ENCODE measurements at regions not wholly inside any gene's neighbourhood (a gene's known extent, or its start where the extent isn't known, plus 50 kb on each side); places are given as distances from the start of the nearest gene placed in this dataset.

DNA sequence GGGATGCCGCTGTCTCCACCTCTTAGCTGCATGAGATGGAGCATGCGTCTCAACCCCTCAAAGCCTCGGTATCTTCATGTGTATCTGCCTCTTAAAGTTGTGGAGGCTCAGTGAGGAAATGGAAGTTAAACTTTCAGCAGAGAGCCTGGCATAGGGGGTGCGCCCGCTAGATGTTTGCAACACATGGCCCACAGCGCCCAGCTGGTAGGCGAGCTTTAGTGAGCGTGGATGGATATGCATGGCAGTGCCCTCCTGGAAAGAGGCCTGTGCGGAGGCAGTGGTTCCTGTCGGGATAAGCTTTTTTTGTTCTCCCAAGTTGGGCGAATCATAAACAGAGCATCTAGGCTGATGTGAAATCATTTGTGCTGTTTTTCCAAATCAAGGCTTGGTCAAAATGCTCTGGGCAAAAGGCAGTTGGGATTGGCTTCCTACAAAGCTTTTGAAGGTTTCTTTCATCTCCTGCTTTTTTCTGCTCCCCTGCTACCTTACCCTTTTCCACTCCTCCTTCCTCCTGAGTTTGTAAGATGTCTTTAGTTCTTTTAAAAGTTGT, 272.4 kb upstream of the TPM1 start:
- H3K27me3 Mint-ChIP-seq = no peaks in the 10 kb centered on the region
- H3K27ac Mint-ChIP-seq = no peak overlapping the region
- H3K36me3 Mint-ChIP-seq = no peaks in the 10 kb centered on the region
- POLR2A ChIA-PET = no interaction called here
- H3K4me1 Mint-ChIP-seq (ENCODE audit: low read depth) = no peaks in the 10 kb centered on the region
- intact Hi-C loops (cut with micrococcal nuclease) = no loop called here
- no peaks in the 10 kb centered on the region for H3K9me3 Mint-ChIP-seq
- H3K4me3 Mint-ChIP-seq = no peak overlapping the region
- CTCF ChIA-PET = no interaction called here
- no peak for DNase-seq

DNA sequence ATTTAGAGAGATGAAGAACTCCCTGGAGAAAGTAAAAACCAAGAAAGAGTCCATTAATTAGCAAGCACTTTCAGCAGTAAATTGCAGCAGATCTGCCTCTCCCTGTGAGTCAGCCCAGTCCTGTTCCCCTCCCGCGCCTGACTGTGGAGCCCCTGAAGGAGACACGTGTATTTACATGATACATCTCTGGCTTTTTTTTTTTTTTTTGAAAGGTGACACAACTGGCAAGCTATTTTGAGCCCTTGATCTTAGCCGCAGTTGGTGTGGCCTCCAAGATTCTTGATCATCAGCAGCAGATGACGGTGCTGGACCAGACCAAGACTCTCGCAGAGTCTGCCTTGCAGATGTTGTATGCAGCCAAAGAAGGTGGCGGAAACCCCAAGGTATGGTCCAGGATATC, 271.8 kb upstream of the TPM1 start:
- H3K27ac Mint-ChIP-seq = no peak overlapping the region
- intact Hi-C loops (cut with micrococcal nuclease) = no loop called here
- H3K4me1 Mint-ChIP-seq (ENCODE audit: low read depth) = no peaks in the 10 kb centered on the region
- H3K4me3 Mint-ChIP-seq = no peak overlapping the region
- ChIA-PET CTCF (no interaction called here), POLR2A (no interaction called here)
- no peaks in the 10 kb centered on the region for H3K9me3 Mint-ChIP-seq
- H3K27me3 Mint-ChIP-seq = no peaks in the 10 kb centered on the region
- H3K36me3 Mint-ChIP-seq = no peaks in the 10 kb centered on the region
- DNase-seq = no peak

DNA sequence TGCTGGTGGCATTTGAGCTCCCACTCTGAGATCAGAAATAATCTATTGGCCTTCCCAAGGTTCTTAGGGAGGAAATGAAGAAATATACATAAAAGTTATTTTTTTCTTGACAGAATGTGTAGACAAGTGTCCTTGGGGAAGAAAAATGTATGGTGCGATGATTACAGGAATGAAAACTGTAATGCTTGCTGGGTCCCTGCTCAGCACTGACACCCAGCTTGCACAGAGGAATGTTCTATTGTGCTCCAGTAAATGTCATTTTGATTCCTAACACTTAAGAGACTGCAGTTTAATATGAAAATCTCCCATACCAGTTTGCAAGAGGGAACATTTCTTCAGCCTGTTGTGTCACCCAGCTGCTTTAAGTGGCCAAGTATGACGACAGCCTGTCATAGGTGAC, 271.3 kb upstream of the TPM1 start:
- no peaks in the 10 kb centered on the region for H3K27me3 Mint-ChIP-seq
- H3K4me1 Mint-ChIP-seq (ENCODE audit: low read depth) = no peaks in the 10 kb centered on the region
- no peaks in the 10 kb centered on the region for H3K36me3 Mint-ChIP-seq
- intact Hi-C loops (cut with micrococcal nuclease) = no loop called here
- POLR2A ChIA-PET = no interaction called here
- CTCF ChIA-PET = no interaction called here
- H3K27ac Mint-ChIP-seq = no peak overlapping the region
- no peaks in the 10 kb centered on the region for H3K9me3 Mint-ChIP-seq
- no peak for DNase-seq
- H3K4me3 Mint-ChIP-seq = no peak overlapping the region

DNA sequence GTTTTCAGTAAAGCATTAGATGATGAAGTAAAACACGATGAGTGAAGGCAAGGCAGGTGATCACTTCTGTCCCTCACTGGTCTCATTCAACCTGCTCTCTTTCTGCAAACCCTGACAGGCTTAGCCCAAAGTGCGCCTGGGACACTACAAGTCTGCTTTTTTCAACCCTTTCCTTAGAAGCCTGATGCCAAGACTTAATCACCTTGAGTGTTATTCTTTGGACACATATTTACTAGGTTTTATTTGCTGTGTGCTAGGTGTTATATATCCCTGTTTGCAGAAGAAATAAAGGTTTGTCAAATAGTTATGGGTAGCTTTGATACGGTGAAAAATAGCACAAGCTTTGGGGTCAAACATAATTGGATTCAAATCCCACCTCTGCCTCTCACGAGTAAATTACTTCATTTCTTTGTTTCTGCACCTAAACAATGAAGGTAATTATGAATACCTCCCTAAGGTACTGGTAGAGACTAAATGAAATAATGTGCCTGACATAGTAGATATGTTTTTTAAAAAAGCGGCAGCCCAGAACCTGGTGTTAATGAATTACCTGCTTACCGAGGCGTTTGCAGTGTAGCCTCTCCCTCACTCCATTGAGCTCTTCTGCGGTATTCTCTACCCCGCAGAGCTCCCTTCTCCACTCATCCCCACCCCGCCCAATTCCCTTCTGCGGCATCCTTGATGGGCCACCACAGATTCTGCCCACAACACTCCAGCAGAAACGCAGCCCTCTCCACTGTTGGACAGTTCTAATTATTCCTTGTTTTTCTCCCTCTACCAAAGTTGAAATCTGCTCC, 269.0 kb upstream of the TPM1 start:
- Mint-ChIP-seq H3K4me3 (no peak overlapping the region), H3K4me1 (ENCODE audit: low read depth) (no peaks in the 10 kb centered on the region), H3K27me3 (no peaks in the 10 kb centered on the region), H3K36me3 (no peaks in the 10 kb centered on the region), H3K9me3 (no peaks in the 10 kb centered on the region), H3K27ac (no peak overlapping the region)
- no peak for DNase-seq
- CTCF ChIA-PET = no interaction called here
- POLR2A ChIA-PET = no interaction called here
- intact Hi-C loops (cut with micrococcal nuclease) = no loop called here

DNA sequence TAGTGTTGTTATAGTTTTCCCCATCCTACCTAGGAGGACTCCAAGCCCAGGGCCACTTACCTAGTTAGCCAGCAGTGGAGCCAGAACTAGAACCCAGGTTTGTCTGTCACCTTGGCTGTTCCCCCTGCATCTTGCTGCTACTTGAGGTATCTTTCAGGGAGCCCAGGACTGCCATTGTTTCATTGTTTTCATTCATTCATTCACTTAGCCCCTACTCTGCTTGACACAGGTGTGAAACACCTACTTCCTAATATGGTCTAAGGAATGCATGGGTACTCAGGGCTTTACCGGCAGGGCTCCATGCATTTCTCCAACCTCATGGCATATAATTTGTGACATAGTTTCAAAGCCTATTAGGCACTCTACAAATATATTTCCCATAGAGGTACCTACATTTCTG, 266.6 kb upstream of the TPM1 start:
- Mint-ChIP-seq H3K9me3 (no peaks in the 10 kb centered on the region), H3K27me3 (no peaks in the 10 kb centered on the region)

DNA sequence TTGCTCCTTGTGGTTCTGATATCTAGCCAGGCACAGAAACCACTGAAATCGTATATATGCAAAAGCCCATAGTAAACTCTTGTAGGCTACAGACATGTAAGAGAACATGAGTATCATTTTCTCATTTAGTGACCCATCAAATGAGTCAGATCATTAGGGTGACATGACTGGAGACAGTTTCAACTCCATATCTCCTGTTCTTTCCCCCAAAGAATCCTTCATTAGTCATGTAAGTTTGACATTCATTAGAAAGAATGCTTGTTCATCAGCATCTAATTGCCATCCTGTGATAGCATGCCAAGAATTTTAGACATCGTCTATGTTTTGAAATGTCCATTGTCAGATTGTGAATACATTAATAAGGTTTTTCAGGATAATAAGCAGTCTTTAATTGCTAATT, 264.9 kb upstream of the TPM1 start:
- no peaks in the 10 kb centered on the region for H3K27me3 Mint-ChIP-seq
- H3K36me3 Mint-ChIP-seq = no peaks in the 10 kb centered on the region
- CTCF ChIA-PET = no interaction called here
- H3K4me3 Mint-ChIP-seq = no peak overlapping the region
- H3K9me3 Mint-ChIP-seq = no peaks in the 10 kb centered on the region
- POLR2A ChIA-PET = no interaction called here
- no peaks in the 10 kb centered on the region for H3K4me1 Mint-ChIP-seq (ENCODE audit: low read depth)
- no peak overlapping the region for H3K27ac Mint-ChIP-seq
- intact Hi-C loops (cut with micrococcal nuclease) = no loop called here
- no peak for DNase-seq

More for the DNA sequence above, 266.6 kb upstream of the TPM1 start:
- H3K36me3 Mint-ChIP-seq = no peaks in the 10 kb centered on the region
- CTCF ChIA-PET = no interaction called here
- H3K27ac Mint-ChIP-seq = no peak overlapping the region
- POLR2A ChIA-PET = no interaction called here
- no peak for DNase-seq
- intact Hi-C loops (cut with micrococcal nuclease) = no loop called here
- H3K4me1 Mint-ChIP-seq (ENCODE audit: low read depth) = no peaks in the 10 kb centered on the region
- H3K4me3 Mint-ChIP-seq = no peak overlapping the region

DNA sequence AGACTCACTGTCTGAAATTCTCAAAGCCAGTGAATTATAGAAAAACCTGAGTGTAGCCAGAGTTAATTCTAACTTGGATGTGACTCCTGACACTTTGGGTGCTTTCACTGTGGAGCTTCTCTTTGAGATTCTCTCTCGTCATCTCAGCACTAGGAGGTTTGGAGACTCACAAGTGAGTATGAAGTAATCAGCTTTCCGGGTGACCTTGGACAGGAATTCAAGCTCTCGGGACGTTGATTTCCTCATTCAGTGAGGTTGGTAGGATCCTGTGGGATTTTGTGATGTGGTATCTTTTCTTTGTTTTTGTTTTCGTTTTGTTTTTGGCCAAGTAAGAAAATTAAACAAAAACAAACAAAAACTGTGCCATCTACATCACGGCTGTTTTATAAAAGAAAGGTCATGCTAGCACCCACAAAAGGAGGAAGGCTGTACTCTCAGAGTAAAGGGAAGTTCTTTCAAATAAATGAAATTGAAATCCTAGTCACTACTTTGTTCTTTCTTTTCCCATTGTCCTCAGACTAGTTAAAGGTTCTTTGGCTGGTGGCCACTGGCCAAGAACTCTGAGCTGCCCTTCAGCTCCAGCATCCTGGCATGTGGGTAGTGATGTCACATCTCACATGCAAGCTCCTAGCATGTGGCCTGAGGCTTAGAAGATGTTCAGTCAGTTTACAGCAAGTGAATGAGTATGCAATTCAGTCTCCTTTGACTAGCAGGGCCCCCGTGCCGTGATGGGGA, 263.3 kb upstream of the TPM1 start:
- POLR2A ChIA-PET = no interaction called here
- Mint-ChIP-seq H3K36me3 (no peaks in the 10 kb centered on the region), H3K27me3 (no peaks in the 10 kb centered on the region), H3K4me3 (no peak overlapping the region), H3K4me1 (ENCODE audit: low read depth) (no peaks in the 10 kb centered on the region), H3K27ac (no peak overlapping the region), H3K9me3 (no peaks in the 10 kb centered on the region)
- CTCF ChIA-PET = no interaction called here
- intact Hi-C loops (cut with micrococcal nuclease) = no loop called here
- DNase-seq = no peak

DNA sequence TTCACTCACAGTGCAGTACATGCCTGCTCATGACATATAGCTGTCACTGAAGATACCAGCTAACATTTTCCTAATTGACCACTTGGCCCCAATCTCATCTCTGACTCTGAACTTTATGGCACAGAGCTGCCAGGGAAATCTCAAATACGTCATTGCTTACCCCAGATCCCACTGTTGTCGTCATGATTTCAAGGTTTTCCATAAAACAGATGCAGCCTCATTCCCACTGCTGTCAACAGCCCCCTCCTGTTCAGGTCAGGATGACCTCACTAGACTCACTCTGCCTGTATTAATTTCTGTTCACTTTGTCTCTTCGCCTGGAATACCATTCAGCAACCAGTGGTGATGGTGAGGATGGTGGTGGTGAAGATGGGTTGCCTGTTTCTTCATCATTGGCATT, 262.6 kb upstream of the TPM1 start:
- Mint-ChIP-seq H3K4me3 (no peak overlapping the region), H3K9me3 (no peaks in the 10 kb centered on the region), H3K27me3 (no peaks in the 10 kb centered on the region), H3K27ac (no peak overlapping the region), H3K4me1 (ENCODE audit: low read depth) (no peaks in the 10 kb centered on the region), H3K36me3 (no peaks in the 10 kb centered on the region)
- no peak for DNase-seq
- intact Hi-C loops (cut with micrococcal nuclease) = no loop called here
- POLR2A ChIA-PET = no interaction called here
- CTCF ChIA-PET = no interaction called here

DNA sequence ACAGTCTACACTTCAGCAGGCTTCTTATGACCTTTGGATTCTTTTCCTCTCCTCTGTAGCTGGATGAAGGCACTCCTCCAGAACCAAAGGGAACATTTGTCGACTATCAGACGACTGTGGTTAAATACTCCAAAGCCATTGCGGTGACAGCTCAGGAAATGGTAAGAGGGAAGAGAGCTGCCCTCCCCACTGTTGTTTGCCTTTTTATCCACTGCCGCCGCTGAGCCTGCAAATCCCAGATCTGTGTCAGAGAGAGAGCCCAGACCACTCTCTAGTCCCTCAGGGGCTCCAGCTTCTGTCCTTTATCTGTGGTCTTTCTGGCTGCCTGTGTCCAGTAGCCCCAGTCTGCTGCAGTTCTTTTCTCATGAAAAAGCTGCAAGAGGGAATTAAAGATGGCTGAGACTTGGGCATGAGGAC, 261.5 kb upstream of the TPM1 start:
- intact Hi-C loops (cut with micrococcal nuclease) = no loop called here
- H3K27ac Mint-ChIP-seq = no peak overlapping the region
- no peaks in the 10 kb centered on the region for H3K4me1 Mint-ChIP-seq (ENCODE audit: low read depth)
- H3K27me3 Mint-ChIP-seq = peaks cover 4% of the 10 kb centered on the region
- CTCF ChIA-PET = no interaction called here
- POLR2A ChIA-PET = no interaction called here
- DNase-seq = no peak
- H3K4me3 Mint-ChIP-seq = no peak overlapping the region
- H3K36me3 Mint-ChIP-seq = no peaks in the 10 kb centered on the region
- no peaks in the 10 kb centered on the region for H3K9me3 Mint-ChIP-seq

DNA sequence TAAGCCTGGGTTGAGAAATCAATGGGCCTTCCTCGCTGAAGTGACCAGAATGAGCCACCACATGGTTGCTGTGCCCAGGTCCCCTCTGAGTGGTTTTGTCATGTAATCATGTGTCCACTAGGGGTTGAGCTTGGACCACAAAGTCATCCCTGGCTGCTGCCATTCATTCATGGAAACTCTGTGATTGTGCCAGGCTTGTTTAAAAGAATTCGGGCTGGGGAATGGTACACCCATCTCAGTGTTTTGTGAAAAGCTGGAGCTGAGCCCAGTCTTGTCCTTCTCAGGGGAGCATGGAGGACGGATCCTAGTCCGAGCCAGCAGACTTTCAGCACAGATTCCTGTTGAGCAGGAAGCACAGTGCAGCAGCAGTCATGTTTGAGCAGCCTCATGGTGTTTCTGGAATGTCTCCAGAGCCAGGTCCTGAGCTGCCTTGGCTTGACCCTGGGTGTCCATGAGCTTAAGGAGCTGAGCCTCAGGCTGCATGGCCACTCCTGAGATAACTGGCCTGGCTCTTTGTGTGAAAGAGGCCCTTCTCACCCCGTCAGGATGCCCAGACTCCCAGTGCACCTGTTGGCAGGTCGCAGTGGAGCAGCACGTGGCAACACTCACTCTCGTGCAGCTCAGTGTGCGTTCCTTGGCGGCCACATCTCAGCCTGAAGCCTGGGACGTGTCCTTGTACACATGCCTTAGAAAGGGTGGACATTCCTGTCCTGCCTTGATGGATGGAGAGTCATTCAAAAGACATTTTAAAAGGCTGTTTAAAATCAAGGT, 260.3 kb upstream of the TPM1 start:
- intact Hi-C loops (cut with micrococcal nuclease) = no loop called here
- H3K36me3 Mint-ChIP-seq = no peaks in the 10 kb centered on the region
- DNase-seq = peak; percentile 26

DNA sequence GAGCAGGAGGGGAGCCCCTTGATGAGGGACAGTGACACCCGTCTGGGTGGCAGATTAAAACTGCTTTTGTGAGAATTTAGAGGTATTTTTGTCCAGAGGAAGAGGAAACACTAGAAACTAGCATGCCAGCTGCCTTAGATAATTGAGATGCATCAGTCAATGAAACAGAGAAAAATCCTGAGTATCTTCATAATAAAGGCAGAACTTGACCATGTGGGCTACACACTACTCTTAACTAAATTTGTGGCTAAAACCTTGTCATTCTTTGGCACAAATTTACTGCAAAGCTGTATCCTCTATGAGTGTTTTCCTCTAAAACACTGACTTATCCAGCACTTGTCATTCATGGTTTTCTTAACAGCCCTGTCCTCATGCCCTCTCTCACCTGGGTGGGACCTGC, 259.7 kb upstream of the TPM1 start:
- ChIA-PET POLR2A (no interaction called here), CTCF (interaction anchor here (1.3 kb wide), 1 partner anchor 311 kb away, joined by 4 read pairs; no protein-coding TSS in a partner anchor)
- Mint-ChIP-seq H3K36me3 (no peaks in the 10 kb centered on the region), H3K4me3 (no peak overlapping the region), H3K9me3 (no peaks in the 10 kb centered on the region), H3K4me1 (ENCODE audit: low read depth) (no peaks in the 10 kb centered on the region), H3K27me3 (peaks cover 4% of the 10 kb centered on the region), H3K27ac (no peak overlapping the region)
- intact Hi-C loops (cut with micrococcal nuclease) = no loop called here
- DNase-seq = no peak

More for the DNA sequence above, 260.3 kb upstream of the TPM1 start:
- H3K27me3 Mint-ChIP-seq = peaks cover 4% of the 10 kb centered on the region
- no peaks in the 10 kb centered on the region for H3K9me3 Mint-ChIP-seq
- CTCF ChIA-PET = interaction anchor here (0.7 to 1.3 kb wide), 2 partner anchors 312 to 416 kb away, joined by 3 to 4 read pairs; no protein-coding TSS in a partner anchor
- POLR2A ChIA-PET = no interaction called here
- no peaks in the 10 kb centered on the region for H3K4me1 Mint-ChIP-seq (ENCODE audit: low read depth)
- H3K4me3 Mint-ChIP-seq = no peak overlapping the region
- no peak overlapping the region for H3K27ac Mint-ChIP-seq

DNA sequence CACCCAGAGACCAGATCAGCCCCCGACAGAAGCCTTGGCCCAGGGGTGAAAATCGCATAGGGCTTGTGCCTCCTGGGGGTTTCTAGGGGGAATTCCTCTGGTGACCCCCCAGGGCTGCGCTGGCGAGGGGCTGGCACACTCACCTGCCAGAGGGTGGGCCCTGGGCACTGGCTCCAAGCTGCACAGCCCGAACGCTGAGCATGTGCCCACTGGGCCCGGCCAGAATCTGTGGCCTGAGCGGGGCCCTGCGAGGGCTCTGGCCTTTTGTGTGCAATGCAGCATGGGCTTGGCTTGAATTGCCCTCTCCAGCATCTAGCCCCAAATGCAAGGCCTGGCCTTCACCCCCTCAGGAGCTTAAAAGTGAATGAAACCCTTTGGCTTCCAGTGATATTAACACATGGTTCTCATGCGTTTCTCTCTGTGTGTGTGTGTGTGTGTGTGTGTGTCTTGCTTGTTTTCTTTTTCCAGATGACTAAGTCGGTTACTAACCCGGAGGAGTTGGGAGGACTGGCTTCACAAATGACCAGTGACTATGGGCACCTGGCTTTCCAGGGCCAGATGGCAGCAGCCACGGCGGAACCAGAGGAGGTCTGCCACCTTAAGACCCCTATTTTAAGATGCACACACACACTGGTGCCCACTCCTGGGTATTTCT, 259.1 kb upstream of the TPM1 start:
- no peaks in the 10 kb centered on the region for H3K9me3 Mint-ChIP-seq
- peaks cover 4% of the 10 kb centered on the region for H3K27me3 Mint-ChIP-seq
- intact Hi-C loops (cut with micrococcal nuclease) = no loop called here
- no peak overlapping the region for H3K27ac Mint-ChIP-seq
- DNase-seq = no peak
- no peaks in the 10 kb centered on the region for H3K4me1 Mint-ChIP-seq (ENCODE audit: low read depth)
- no peaks in the 10 kb centered on the region for H3K36me3 Mint-ChIP-seq
- ChIA-PET CTCF (interaction anchor here (1.3 kb wide), 1 partner anchor 42 kb away, joined by 3 read pairs; no protein-coding TSS in a partner anchor), POLR2A (no interaction called here)
- no peak overlapping the region for H3K4me3 Mint-ChIP-seq

Data from activated CD4-positive, alpha-beta memory T cell treated with anti-CD3 and anti-CD28 coated beads for 36 hours (primary cell).